ENCODE measurements at regions not wholly inside any gene's neighbourhood (a gene's known extent, or its start where the extent isn't known, plus 50 kb on each side); places are given as distances from the start of the nearest gene placed in this dataset.

DNA sequence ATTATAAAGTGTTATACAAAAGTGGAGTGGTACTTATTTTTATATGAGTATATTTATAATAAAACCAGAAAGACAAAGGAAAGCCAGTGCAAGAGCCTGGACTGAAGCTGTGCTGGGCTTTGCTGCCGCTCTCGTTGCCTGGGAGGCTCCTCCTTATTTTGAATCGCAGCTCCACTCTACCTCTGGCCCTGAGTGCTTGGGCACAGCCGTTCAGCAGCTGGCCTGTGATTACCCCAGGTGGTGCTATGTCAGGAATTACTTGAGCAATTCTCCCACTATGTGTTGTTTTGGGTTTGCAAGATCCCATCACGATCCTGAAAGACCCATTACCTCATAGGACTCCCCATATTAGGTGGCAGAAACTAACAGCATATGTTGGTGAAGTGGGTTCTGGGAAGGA, 53.0 kb upstream of the LCLAT1 start:
- H3K4me3 Mint-ChIP-seq: no peak overlapping the region
- no peaks in the 10 kb centered on the region for H3K9me3 Mint-ChIP-seq
- ATAC-seq: no peak
- Histone ChIP-seq H3K4me1 (ENCODE audit: control insufficient read depth, insufficient read depth, low read length) (no peaks in the 10 kb centered on the region), H3K27ac (ENCODE audit: low read length) (no peak overlapping the region), H3K9me3 (ENCODE audit: control insufficient read depth, insufficient read depth, low read length) (no peaks in the 10 kb centered on the region), H3K4me3 (ENCODE audit: low read length) (no peak overlapping the region), H3K27me3 (ENCODE audit: control insufficient read depth, insufficient read depth, low read length) (no peaks in the 10 kb centered on the region), H3K36me3 (ENCODE audit: control insufficient read depth, insufficient read depth, low read length) (no peaks in the 10 kb centered on the region)
- intact Hi-C loops (cut with micrococcal nuclease): no loop called here
- peaks cover 0 to 7% of the 10 kb centered on the region in 2 donors for H3K27me3 Mint-ChIP-seq (ENCODE audit: low read depth in 2 of 2)
- H3K27ac Mint-ChIP-seq: no peak overlapping the region
- H3K4me1 Mint-ChIP-seq: peaks cover 5 to 8% of the 10 kb centered on the region in 2 donors
- no peak for DNase-seq
- 91% methylated on average over 5 of the region's 5 CpGs for WGBS (ENCODE audit: insufficient coverage)
- H3K36me3 Mint-ChIP-seq: no peaks in the 10 kb centered on the region
- TF ChIP-seq, protein P1, sequence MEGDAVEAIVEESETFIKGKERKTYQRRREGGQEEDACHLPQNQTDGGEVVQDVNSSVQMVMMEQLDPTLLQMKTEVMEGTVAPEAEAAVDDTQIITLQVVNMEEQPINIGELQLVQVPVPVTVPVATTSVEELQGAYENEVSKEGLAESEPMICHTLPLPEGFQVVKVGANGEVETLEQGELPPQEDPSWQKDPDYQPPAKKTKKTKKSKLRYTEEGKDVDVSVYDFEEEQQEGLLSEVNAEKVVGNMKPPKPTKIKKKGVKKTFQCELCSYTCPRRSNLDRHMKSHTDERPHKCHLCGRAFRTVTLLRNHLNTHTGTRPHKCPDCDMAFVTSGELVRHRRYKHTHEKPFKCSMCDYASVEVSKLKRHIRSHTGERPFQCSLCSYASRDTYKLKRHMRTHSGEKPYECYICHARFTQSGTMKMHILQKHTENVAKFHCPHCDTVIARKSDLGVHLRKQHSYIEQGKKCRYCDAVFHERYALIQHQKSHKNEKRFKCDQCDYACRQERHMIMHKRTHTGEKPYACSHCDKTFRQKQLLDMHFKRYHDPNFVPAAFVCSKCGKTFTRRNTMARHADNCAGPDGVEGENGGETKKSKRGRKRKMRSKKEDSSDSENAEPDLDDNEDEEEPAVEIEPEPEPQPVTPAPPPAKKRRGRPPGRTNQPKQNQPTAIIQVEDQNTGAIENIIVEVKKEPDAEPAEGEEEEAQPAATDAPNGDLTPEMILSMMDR (IDR thresholded peaks at IDR 0.05): no peak

DNA sequence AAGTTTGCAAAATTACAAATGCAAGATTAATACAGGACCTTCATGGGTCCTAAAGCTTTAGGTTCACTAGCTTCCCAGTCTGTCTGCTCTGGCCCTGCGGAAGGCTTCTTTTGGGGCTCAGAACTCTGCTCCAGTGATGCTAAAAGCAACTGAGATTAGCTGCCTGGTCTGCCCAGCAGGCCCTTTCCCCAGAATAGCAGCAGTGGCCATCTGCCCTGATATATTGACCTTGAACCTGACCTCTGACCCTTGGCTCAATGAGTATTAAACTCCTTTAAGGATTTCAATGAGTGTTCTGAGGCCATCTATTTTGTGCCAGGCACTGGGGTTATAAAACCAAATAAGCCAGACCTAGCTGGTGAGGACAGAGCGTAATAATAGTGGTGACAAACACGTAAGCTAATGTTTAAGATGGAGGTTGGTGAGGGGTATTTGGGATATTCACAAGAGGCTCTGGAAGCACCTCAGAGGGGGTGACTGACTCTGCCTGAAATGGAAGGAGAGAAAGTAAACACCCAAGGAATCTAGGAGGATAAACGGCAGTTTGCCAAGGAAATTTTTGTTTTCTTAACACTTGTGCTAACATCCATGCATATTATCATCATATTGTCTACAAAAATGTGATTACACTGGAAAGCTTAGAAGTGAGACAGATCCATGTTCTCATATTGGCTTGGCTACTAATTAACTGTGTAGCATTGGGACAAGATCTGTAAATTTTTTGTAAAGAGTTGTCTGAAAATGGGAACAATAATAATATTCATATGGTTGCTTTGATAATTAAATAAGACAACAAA, 50.4 kb upstream of the LCLAT1 start:
- Histone ChIP-seq H3K4me3 (ENCODE audit: low read length) (no peak overlapping the region), H3K36me3 (ENCODE audit: control insufficient read depth, insufficient read depth, low read length) (no peaks in the 10 kb centered on the region), H3K9me3 (ENCODE audit: control insufficient read depth, insufficient read depth, low read length) (no peaks in the 10 kb centered on the region), H3K27me3 (ENCODE audit: control insufficient read depth, insufficient read depth, low read length) (no peaks in the 10 kb centered on the region), H3K4me1 (ENCODE audit: control insufficient read depth, insufficient read depth, low read length) (no peaks in the 10 kb centered on the region), H3K27ac (ENCODE audit: low read length) (no peak overlapping the region)
- no peak for DNase-seq
- Mint-ChIP-seq H3K9me3 (no peaks in the 10 kb centered on the region), H3K4me3 (no peak overlapping the region), H3K4me1 (no peaks in the 10 kb centered on the region), H3K27ac (no peak overlapping the region), H3K27me3 (ENCODE audit: low read depth in 2 of 2) (peaks cover 0 to 7% of the 10 kb centered on the region in 2 donors), H3K36me3 (no peaks in the 10 kb centered on the region)
- WGBS (ENCODE audit: insufficient coverage): 96% methylated on average over 4 of the region's 4 CpGs
- TF ChIP-seq, protein P1 (IDR thresholded peaks at IDR 0.05): no peak
- intact Hi-C loops (cut with micrococcal nuclease): no loop called here
- no peak for ATAC-seq

Data from natural killer cell (primary cell).